HUES6 (cell line): ENCODE measurements at regions not wholly inside any gene's neighbourhood (a gene's known extent, or its start where the extent isn't known, plus 50 kb on each side); places are given as distances from the start of the nearest gene placed in this dataset.
"Not testable (repeated sequence)": the region's sequence is repeated elsewhere in the genome, so short reads cannot be mapped to it uniquely, and the experiment has no call there.

Experiments
- H3K27ac ChIP-seq: 2 replicates; pipeline ENCODE4 v1.7.0; 2013; ENCODE audit warnings: low read depth, mild to moderate bottlenecking, low read length, inconsistent platforms
- H3K27me3 ChIP-seq: 2 replicates; pipeline ENCODE4 v1.6.1; 2013; ENCODE audit warnings: low read length; ENCODE audit not compliant: control insufficient read depth, insufficient read depth
- H3K36me3 ChIP-seq: 2 replicates; pipeline ENCODE4 v1.6.1; 2013; ENCODE audit warnings: low read length; ENCODE audit not compliant: control insufficient read depth, insufficient read depth
- H3K4me1 ChIP-seq: 2 replicates; pipeline ENCODE4 v1.6.1; 2013; ENCODE audit warnings: low read length; ENCODE audit not compliant: control insufficient read depth, insufficient read depth
- H3K4me3 ChIP-seq: 2 replicates; pipeline ENCODE4 v1.5.1; 2013; ENCODE audit warnings: low read depth, low read length
- H3K9ac ChIP-seq: one replicate; pipeline ENCODE4 v1.6.1; 2013; ENCODE audit warnings: mild to moderate bottlenecking, low read length
- H3K9me3 ChIP-seq: 2 replicates; pipeline ENCODE4 v1.6.1; 2013; ENCODE audit warnings: low read depth, low read length; ENCODE audit not compliant: control insufficient read depth, insufficient read depth

DNA sequence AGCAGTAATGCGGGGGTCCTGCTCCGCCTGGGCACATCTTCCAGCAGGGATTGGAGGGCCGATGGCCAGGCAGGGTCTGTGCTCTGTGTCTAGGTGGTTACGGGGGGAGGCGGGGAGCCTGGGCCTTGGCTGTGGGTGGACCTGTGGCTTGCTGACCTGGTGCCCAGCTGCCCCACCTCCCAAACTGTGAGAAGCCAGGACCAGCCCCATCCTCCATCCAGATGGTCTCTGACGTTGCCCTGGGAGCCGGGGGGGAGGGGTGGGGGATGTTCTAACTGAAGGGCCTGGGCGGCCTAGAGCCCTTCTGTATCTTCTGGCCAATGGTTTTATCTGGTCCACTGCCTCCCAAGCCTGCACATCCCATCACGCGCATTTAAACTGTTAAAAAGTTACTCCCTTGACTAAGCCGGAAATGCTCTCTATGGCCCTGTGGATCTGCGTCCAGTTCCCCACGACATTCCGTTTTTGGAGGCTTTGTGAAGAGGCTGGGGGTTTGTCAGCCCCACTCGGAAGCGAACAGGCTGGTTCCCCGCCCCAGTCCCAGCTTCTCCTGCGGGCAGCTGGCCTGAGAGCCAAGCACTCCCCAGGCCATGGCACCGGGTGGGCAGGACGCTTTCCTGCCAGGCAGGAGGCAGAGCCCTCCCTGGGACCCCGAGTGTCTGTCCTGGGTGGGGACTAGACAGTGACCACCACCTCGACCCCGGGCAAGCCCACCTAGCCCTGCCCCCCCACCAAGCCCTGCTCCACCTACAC lies 143.6 kb downstream of the IGLL1 start:
- not testable (repeated sequence) for H3K9ac ChIP-seq, H3K9me3 ChIP-seq, H3K27ac ChIP-seq, H3K4me3 ChIP-seq, H3K27me3 ChIP-seq, H3K36me3 ChIP-seq
- H3K4me1 ChIP-seq = peaks cover 14% of the 10 kb centered on the region; the same call in 1 of the 2 replicates

DNA sequence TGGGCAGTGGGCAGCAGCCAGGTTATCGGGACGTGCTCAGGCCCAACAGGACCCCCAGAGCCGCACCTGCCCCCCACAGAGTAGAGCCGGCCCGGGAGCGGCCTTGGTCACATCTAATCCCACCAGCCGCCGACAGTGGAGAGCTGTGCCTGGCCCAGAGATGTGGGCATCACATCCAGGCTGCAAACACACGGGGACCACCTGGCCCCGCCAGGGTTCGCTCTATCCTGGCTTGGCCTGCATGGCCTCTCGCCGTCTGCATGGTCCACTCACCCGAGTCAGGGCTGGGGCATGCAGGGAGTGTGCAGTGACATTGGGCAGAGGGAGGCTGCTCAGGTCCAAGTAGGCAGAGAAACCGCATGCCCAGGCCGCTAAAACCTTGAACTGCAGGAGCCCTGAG lies 144.9 kb downstream of the IGLL1 start:
- not testable (repeated sequence) for H3K27me3 ChIP-seq, H3K27ac ChIP-seq, H3K9me3 ChIP-seq, H3K36me3 ChIP-seq, H3K9ac ChIP-seq, H3K4me3 ChIP-seq
- H3K4me1 ChIP-seq = peaks cover 20% of the 10 kb centered on the region; the same call in 1 of the 2 replicates

DNA sequence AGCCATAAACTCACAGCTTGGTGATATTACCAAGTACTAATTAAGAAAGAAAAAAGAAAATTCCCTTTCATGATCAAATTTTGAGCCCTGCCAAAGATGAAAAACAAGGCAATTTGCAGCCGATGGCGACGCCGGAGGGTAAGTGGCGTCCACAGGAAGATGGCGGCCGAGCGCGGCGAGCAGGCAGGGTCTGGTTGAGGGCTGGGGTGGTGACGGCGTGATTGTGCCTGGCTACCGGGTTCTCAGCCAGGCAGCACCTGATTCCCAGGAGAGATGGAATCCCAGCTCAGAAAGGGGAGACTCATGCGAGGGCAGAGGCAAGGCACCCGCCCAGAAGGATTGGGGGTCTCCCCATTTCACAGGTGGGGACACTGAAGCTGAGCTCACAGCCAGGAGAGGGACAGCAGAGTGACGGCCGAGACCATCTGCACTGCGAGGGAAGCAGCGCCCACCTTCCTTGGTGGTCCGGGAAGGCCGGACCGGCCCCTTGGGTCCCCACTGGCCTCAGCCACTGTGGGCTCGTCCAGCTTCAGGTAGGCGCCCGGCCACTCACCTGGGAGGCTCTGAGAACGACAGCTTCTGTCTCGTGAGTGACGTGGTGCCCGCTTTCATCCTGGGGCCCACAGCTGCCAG lies 145.8 kb downstream of the IGLL1 start:
- not testable (repeated sequence) for H3K9ac ChIP-seq, H3K36me3 ChIP-seq, H3K27ac ChIP-seq, H3K4me3 ChIP-seq, H3K9me3 ChIP-seq, H3K27me3 ChIP-seq
- H3K4me1 ChIP-seq = peaks cover 20% of the 10 kb centered on the region; the same call in 1 of the 2 replicates

DNA sequence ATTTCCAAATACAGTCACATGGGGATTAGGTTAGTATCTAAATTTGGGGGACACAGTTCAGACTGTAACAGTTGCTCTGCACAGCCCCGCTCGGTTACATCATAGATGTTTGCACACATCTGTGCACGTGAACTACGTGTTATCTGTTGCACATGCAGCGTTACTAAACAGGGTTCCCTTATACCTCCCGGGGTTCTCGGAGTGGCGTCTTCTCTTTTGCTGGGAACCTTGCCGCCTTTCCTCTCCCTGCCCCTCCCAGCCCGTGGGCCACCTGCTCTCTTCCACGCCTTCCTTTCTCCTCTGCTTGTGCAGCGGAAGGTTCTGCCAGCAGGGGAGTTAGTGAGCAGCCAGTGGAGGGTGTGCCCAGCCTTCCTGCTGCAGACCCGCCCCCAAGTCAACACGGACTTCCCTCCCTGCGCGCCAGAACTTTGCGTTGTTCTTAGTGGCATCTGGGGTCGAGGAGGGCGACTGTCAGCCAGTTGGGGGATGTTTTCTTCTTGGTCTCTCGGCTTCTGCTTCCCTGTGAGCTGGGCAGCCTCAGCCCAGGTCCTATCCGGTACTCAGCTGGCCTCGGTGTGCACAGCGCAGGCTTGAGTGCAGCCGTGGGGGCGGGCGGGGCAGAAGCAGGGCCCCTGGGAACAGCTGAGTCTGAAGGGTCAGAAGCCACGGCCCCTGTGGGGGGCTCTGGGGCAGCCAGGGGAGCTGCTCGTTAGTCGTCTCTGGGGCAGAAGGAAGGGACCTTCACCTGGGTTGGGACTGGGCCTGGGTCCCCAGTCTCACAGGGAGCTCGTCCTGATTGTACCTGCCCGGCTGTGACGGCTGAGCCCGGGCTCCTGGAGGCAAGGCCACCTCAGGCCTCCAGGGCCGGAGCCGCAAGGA lies 146.7 kb downstream of the IGLL1 start:
- peaks cover 18% of the 10 kb centered on the region; the same call in 1 of the 2 replicates for H3K4me1 ChIP-seq
- not testable (repeated sequence) for H3K9ac ChIP-seq, H3K36me3 ChIP-seq, H3K27ac ChIP-seq, H3K27me3 ChIP-seq
- H3K9me3 ChIP-seq = peaks cover 13% of the 10 kb centered on the region; the same call in 1 of the 2 replicates
- peak overlapping the region; percentile 34 for H3K4me3 ChIP-seq

DNA sequence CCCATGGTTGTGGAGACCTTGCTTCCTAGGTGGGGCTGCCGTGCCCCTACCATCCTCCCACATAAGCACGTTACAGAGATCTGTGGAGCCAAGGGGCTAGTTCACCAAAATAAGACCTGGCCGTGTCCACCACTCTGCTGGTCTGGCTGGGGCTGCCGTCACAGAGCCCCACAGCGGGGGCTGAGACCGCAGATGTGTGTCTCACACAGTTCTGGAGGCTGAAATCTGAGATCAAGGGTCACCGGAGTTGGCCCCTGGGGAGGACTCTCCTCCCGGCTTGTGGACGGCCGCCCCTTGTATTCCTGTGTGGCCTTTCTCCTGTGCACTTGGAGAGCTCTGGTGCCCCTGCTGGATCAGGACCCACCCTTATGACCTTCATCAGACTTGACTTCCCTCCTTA lies 147.4 kb downstream of the IGLL1 start:
- H3K36me3 ChIP-seq, H3K27me3 ChIP-seq, H3K9ac ChIP-seq, H3K4me3 ChIP-seq, H3K27ac ChIP-seq: not testable (repeated sequence)
- Histone ChIP-seq H3K9me3 (peaks cover 13% of the 10 kb centered on the region; the same call in 1 of the 2 replicates), H3K4me1 (peaks cover 18% of the 10 kb centered on the region; the same call in 1 of the 2 replicates)

DNA sequence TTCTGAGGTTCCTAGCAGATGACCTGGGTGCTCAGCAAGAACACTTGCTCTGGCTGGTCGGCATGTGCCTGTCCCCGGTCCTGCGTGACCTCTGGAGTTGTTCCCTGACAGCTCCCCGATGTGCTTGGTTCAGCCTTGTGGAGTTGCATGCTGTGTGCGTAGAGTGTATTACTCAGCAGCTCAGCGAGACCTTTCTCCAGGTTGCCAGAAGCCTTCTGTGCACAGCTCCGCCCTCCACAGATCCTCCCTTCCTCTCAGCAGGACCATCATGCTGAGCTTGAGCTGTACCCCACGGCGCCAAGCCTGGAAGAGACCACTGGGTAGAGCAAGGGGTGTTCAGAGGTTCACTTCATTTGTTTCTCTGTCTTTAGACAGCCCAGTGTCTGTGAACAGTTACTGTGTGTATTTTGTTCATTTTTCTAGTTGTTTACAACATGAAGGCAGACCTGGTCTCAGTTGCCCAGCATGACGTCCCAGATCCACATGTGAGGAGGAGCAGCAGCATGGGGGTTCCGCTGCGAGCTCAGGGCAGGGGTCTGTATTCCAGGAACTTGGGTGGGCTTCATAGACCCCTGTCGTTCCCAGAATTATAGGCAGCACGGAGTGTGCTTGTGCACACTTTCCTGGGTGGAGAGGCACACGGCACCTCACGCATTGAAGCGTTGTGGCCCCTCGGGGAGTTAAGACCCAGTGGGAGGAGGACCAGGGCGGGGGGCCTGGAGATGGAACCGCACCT lies 148.6 kb downstream of the IGLL1 start:
- peaks cover 13% of the 10 kb centered on the region; the same call in 1 of the 2 replicates for H3K9me3 ChIP-seq
- H3K9ac ChIP-seq = no peak overlapping the region
- no peak overlapping the region for H3K4me3 ChIP-seq
- H3K27me3 ChIP-seq = no peaks in the 10 kb centered on the region
- no peak overlapping the region for H3K27ac ChIP-seq
- H3K36me3 ChIP-seq = no peaks in the 10 kb centered on the region; the same call in 1 of the 2 replicates
- peaks cover 18% of the 10 kb centered on the region; the same call in 1 of the 2 replicates for H3K4me1 ChIP-seq

DNA sequence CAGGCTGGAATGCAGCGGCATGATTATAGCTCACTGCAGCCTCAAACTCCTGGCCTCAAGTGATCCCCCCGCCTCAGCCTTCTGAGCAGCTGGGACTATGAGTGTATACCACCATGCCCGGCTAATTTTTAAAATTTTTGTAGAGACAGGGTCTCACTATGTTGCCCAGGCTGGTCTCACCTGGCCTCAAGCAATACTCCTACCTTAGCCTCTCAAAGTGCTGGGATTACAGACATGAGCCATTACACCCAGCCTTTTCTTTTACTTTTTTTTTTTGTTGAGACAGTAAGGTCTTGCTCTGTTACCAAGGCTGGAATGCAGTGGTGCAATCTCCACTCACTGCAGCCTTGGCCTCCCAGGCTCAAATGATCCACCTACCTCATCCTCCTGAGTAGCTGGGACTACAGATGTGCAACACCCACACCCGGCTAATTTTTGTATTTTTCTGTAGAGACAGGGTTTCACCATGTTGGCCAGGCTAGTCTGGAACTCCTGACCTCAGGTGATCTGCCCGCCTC lies 155.5 kb downstream of the IGLL1 start:
- not testable (repeated sequence) for H3K9me3 ChIP-seq, H3K4me1 ChIP-seq, H3K27me3 ChIP-seq, H3K27ac ChIP-seq, H3K4me3 ChIP-seq, H3K9ac ChIP-seq, H3K36me3 ChIP-seq

DNA sequence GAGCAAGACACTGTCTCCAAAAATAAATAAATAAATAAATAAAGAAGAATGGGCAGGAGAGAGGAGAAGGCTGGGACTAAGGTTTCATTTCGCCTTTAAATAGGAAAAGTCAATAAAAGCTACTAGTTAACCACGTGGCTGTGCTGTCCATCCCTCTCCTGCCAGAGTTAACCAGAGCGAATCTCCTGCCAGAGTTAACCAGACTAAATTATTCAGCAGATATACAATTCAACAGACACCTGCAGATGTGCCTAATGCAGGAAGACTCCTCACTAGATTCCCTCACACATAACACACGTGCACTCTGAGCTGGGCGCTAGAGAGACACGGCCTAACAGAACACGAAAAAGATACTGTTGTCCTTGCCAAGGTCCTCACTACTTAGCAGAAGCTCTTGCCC lies 156.1 kb downstream of the IGLL1 start:
- no peak overlapping the region for H3K4me3 ChIP-seq
- no peak overlapping the region for H3K9ac ChIP-seq

DNA sequence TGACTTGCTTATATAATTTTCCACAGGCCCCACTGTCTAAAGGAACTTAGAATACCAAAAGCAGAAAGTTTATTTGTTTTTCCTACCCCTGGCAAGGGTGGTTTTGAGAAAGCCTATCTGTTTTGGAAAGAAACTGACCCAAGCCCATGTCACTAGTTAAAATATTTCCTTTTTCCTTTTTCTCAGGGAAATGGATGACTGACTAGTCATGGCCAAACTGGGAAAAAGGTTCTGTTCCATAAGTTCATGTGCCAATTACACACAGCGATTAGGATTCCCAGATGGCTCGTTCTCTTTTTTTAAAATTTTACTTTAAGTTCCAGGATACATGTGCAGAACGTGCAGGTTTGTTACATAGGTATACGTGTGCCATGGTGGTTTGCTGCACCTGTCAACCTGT lies 157.8 kb downstream of the IGLL1 start:
- not testable (repeated sequence) for H3K4me3 ChIP-seq, H3K4me1 ChIP-seq, H3K36me3 ChIP-seq, H3K27me3 ChIP-seq, H3K9me3 ChIP-seq, H3K9ac ChIP-seq, H3K27ac ChIP-seq

More for the DNA sequence above, 156.1 kb downstream of the IGLL1 start:
- no peaks in the 10 kb centered on the region for H3K4me1 ChIP-seq
- H3K9me3 ChIP-seq = 0 out of 2 replicates have a peak, but pooled peaks cover under 1% of the 10 kb centered on the region
- no peaks in the 10 kb centered on the region for H3K36me3 ChIP-seq
- H3K27ac ChIP-seq = no peak overlapping the region
- H3K27me3 ChIP-seq = no peaks in the 10 kb centered on the region

DNA sequence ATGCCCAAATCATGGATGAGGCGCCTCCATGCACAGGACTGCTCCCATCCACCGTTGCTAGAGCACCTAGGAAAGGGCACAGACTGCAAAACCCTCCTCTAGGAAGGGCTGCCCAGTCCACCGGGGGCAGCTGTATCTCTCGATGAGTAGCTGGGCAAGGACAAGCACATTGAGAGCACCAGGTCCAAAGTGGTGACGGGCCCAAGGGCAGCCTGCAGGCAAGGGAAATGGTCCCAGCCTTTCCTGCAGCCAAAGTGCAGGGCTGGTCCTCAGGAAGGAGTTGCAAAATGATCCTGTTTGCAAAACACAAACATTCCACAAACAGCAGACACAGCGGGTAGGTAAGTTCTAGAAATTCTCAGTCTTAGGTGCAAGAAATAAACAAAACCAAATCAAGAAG lies 158.8 kb downstream of the IGLL1 start:
- not testable (repeated sequence) for H3K9me3 ChIP-seq, H3K36me3 ChIP-seq, H3K9ac ChIP-seq, H3K4me1 ChIP-seq, H3K27me3 ChIP-seq, H3K4me3 ChIP-seq, H3K27ac ChIP-seq
